B cell (primary cell): ENCODE measurements at regions not wholly inside any gene's neighbourhood (a gene's known extent, or its start where the extent isn't known, plus 50 kb on each side); places are given as distances from the start of the nearest gene placed in this dataset.

Experiments used
- ATAC-seq: fragments of 200-7000 bp; cut with Tn5 transposase; one replicate; pipeline ENCODE4 v1.10.0; 2021; ENCODE audit warnings: low read depth, mild to moderate bottlenecking, moderate number of reproducible peaks, moderate library complexity
- CTCF ChIA-PET: fragments of 350-600 bp; sonication (Branson Sonifier 250); formaldehyde crosslinking; loops from one replicate; lab custom pipeline; 2021; ENCODE audit warnings: antibody characterized with exemption, inconsistent platforms; lab: Charles Lee
- POLR2A ChIA-PET: fragments of 350-600 bp; sonication (Branson Sonifier 250); formaldehyde crosslinking; loops from one replicate; lab custom pipeline; 2021; ENCODE audit warnings: antibody characterized with exemption; lab: Charles Lee
- DNase-seq: peaks from one replicate; pipeline ENCODE4 v3.0.0; 2013
- H2AFZ ChIP-seq: 2 replicates; pipeline ENCODE4 v1.6.1; 2012; ENCODE audit warnings: mild to moderate bottlenecking, low read depth, low read length; ENCODE audit not compliant: insufficient read depth, poor library complexity, severe bottlenecking
- H3K27ac ChIP-seq, 2 donors: 1 replicate in 1 of 2; 2 replicates in 1 of 2; pipeline ENCODE4 v1.5.1; 2012 to 2013; ENCODE audit warnings: low read length in 2 of 2, mild to moderate bottlenecking in 2 of 2, moderate library complexity in 1 of 2
- H3K27me3 ChIP-seq, 4 experiments: fragments of 200-600 bp in 1 of 4; sonication (generic) in 1 of 4; replicated peaks in 1 of 4; 1 replicate in 2 of 4; 2 replicates in 2 of 4; pipeline versions ENCODE4 v1.6.1 to v1.7.0; 2013 to 2016; ENCODE audit warnings: low read length in 3 of 4, mild to moderate bottlenecking in 2 of 4, mixed read lengths in 1 of 4, moderate library complexity in 1 of 4; ENCODE audit not compliant: insufficient read depth in 4 of 4, control insufficient read depth in 3 of 4; ENCODE audit errors: control extremely low read depth in 1 of 4
- H3K36me3 ChIP-seq, 2 experiments: replicated peaks in 1 of 2; 1 replicate in 1 of 2; 2 replicates in 1 of 2; pipeline versions ENCODE4 v1.6.1 to v1.7.1; 2013; ENCODE audit warnings: low read length in 1 of 2; ENCODE audit not compliant: insufficient read depth in 2 of 2, control insufficient read depth in 1 of 2; ENCODE audit errors: control extremely low read depth in 1 of 2, extremely low read depth in 1 of 2
- H3K4me1 ChIP-seq, 2 donors: fragments of 200-600 bp in 1 of 2; sonication (generic) in 1 of 2; 1 replicate in 1 of 2; 2 replicates in 1 of 2; pipeline versions ENCODE4 v1.5.1 to v1.6.1; 2013 to 2017; ENCODE audit warnings: low read length in 2 of 2; ENCODE audit not compliant: control insufficient read depth in 2 of 2, insufficient read depth in 2 of 2
- H3K4me2 ChIP-seq: replicated peaks from 2 replicates; pipeline ENCODE3; 2012; ENCODE audit warnings: mild to moderate bottlenecking, low read depth, low read length; ENCODE audit not compliant: poor library complexity, severe bottlenecking
- H3K4me3 ChIP-seq, 5 experiments: fragments of 200-600 bp in 1 of 5; sonication (generic) in 1 of 5; 1 replicate in 3 of 5; 2 replicates in 2 of 5; pipeline versions ENCODE4 v1.5.1 to v1.7.0; 2011 to 2016; ENCODE audit warnings: low read length in 4 of 5, mild to moderate bottlenecking in 4 of 5, low read depth in 2 of 5, control low read depth in 1 of 5, moderate library complexity in 1 of 5; ENCODE audit not compliant: insufficient read depth in 1 of 5; ENCODE audit errors: control extremely low read depth in 1 of 5, extremely low read depth in 1 of 5
- H3K79me2 ChIP-seq: fragments of 200-600 bp; sonication (generic); one replicate; pipeline ENCODE4 v1.6.0; 2016; ENCODE audit warnings: low read length; ENCODE audit not compliant: control insufficient read depth, insufficient read depth
- H3K9ac ChIP-seq: fragments of 200-600 bp; sonication (generic); 2 replicates; pipeline ENCODE4 v1.6.1; 2017; ENCODE audit warnings: mild to moderate bottlenecking, low read length, moderate library complexity
- H3K9me3 ChIP-seq, 3 donors: one replicate each; pipeline versions ENCODE4 v1.6.1 to v1.7.1; 2013; ENCODE audit warnings: low read length in 2 of 3; ENCODE audit not compliant: control insufficient read depth in 2 of 3, insufficient read depth in 1 of 3; ENCODE audit errors: control extremely low read depth in 1 of 3
- H4K20me1 ChIP-seq: 2 replicates; pipeline ENCODE4 v1.6.0; 2012; ENCODE audit warnings: mild to moderate bottlenecking, low read length; ENCODE audit not compliant: insufficient read depth, control insufficient read depth, poor library complexity, severe bottlenecking
- H3K27ac Mint-ChIP-seq: one replicate; pipeline ENCODE4 v1.8.0; 2021; ENCODE audit warnings: mixed read lengths
- H3K27me3 Mint-ChIP-seq: one replicate; pipeline ENCODE4 v1.8.0; 2021; ENCODE audit warnings: mixed read lengths
- H3K4me1 Mint-ChIP-seq: one replicate; pipeline ENCODE4 v1.8.0; 2021; ENCODE audit warnings: mixed read lengths
- H3K4me3 Mint-ChIP-seq: one replicate; pipeline ENCODE4 v1.8.0; 2021; ENCODE audit warnings: mixed read lengths
- H3K9me3 Mint-ChIP-seq: one replicate; pipeline ENCODE4 v1.8.0; 2022; ENCODE audit warnings: mixed read lengths; ENCODE audit not compliant: insufficient read depth
- EZH2 ChIP-seq: IDR thresholded peaks from 2 replicates; pipeline ENCODE4 v1.6.1; 2012; ENCODE audit warnings: borderline replicate concordance, low read depth, mild to moderate bottlenecking, moderate library complexity, low read length; ENCODE audit not compliant: insufficient read depth, poor library complexity, severe bottlenecking
- WGBS: methylation state at CpG from one replicate; pipeline ENCODE4 v1.1.5; 2013; ENCODE audit warnings: missing lambda C conversion rate; ENCODE audit not compliant: insufficient coverage; 5-methylcytosine and 5-hydroxymethylcytosine counted together
- intact Hi-C: fragments of 100-400 bp; cut with micrococcal nuclease; formaldehyde crosslinking; loops from one replicate; pipeline ENCODE4 v1.10.0; 2022
- TF ChIP-seq, protein P1 (sequence below): fragments of 200-600 bp; IDR thresholded peaks from one replicate; pipeline ENCODE4 v1.8.0; 2022; ENCODE audit warnings: antibody characterized with exemption, mild to moderate bottlenecking

- no peaks in the 10 kb centered on the region for H3K27me3 ChIP-seq
- H3K4me3 ChIP-seq = no peak overlapping the region
- ChIA-PET CTCF (no interaction called here), POLR2A (no interaction called here)
- DNase-seq = no peak
- H3K9me3 ChIP-seq = no peaks in the 10 kb centered on the region
- H3K4me2 ChIP-seq = no peak overlapping the region
- no peaks in the 10 kb centered on the region for H3K36me3 ChIP-seq
- no peak overlapping the region for H2AFZ ChIP-seq
- Mint-ChIP-seq H3K4me3 (no peak overlapping the region), H3K27me3 (no peaks in the 10 kb centered on the region), H3K27ac (no peak overlapping the region), H3K9me3 (no peaks in the 10 kb centered on the region), H3K4me1 (no peaks in the 10 kb centered on the region)
- TF ChIP-seq, protein P1, sequence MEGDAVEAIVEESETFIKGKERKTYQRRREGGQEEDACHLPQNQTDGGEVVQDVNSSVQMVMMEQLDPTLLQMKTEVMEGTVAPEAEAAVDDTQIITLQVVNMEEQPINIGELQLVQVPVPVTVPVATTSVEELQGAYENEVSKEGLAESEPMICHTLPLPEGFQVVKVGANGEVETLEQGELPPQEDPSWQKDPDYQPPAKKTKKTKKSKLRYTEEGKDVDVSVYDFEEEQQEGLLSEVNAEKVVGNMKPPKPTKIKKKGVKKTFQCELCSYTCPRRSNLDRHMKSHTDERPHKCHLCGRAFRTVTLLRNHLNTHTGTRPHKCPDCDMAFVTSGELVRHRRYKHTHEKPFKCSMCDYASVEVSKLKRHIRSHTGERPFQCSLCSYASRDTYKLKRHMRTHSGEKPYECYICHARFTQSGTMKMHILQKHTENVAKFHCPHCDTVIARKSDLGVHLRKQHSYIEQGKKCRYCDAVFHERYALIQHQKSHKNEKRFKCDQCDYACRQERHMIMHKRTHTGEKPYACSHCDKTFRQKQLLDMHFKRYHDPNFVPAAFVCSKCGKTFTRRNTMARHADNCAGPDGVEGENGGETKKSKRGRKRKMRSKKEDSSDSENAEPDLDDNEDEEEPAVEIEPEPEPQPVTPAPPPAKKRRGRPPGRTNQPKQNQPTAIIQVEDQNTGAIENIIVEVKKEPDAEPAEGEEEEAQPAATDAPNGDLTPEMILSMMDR = no peak
- TF ChIP-seq EZH2 = no peak
- no peak overlapping the region for H3K27ac ChIP-seq
- no peak overlapping the region for H3K9ac ChIP-seq
- no peaks in the 10 kb centered on the region for H3K4me1 ChIP-seq
- H4K20me1 ChIP-seq = no peaks in the 10 kb centered on the region
- no peak for ATAC-seq
- H3K79me2 ChIP-seq = no peaks in the 10 kb centered on the region
- intact Hi-C loops = no loop called here
- WGBS = 9% methylated on average over 5 of the region's 8 CpGs
These were observed 774.5 kb upstream of the RBFOX1 start for GRCh38 chr16:6558126-6558525.

DNA sequence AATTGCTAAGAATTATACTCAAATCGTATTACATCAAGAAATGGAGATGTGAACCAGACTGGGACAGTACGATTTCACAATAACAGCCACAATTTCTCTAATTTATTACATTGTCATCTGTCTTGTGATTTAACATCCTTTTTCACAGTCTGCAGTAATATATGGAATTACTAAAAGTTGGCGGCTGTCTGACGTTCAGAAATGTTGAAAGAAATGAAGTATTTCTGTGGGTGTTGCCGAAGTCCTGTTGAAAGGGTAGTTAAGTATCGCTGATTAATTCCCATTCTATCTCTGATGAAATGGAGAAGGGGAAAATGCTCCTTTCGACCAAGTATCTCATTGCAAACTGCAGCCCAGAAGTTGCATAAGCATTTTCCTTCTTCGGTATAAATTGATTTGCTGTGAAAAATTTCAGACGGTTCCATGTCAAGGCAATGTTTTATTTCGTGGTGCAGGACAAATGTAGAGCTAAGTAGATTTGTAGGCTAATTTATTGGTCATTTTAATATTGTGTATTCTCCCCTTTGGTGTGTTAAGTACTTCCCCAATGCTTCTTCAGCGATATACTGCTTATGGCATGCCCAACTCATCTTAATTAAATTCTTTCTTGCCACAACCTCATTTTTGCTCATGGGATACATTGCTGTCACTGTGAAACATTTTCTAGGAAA is 775.2 kb upstream of the RBFOX1 start:
- H3K9me3 Mint-ChIP-seq = no peaks in the 10 kb centered on the region
- no peaks in the 10 kb centered on the region for H3K27me3 ChIP-seq
- CTCF ChIA-PET = no interaction called here
- no peak overlapping the region for H3K27ac ChIP-seq
- intact Hi-C loops = no loop called here
- no peaks in the 10 kb centered on the region for H3K36me3 ChIP-seq
- H3K9ac ChIP-seq = no peak overlapping the region
- H3K27ac Mint-ChIP-seq = no peak overlapping the region
- TF ChIP-seq, protein P1 = no peak
- TF ChIP-seq EZH2 = no peak
- H3K4me1 ChIP-seq = no peaks in the 10 kb centered on the region
- H3K4me1 Mint-ChIP-seq = no peaks in the 10 kb centered on the region
- no peaks in the 10 kb centered on the region for H4K20me1 ChIP-seq
- no peak overlapping the region for H3K4me3 Mint-ChIP-seq
- H3K27me3 Mint-ChIP-seq = no peaks in the 10 kb centered on the region
- H2AFZ ChIP-seq = no peak overlapping the region
- no peaks in the 10 kb centered on the region for H3K9me3 ChIP-seq
- no peaks in the 10 kb centered on the region for H3K79me2 ChIP-seq
- no peak for DNase-seq
- POLR2A ChIA-PET = no interaction called here
- 57% methylated on average over 3 of the region's 11 CpGs for WGBS
- H3K4me3 ChIP-seq = no peak overlapping the region
- ATAC-seq = no peak
- no peak overlapping the region for H3K4me2 ChIP-seq
